Bone marrow (tissue), 2 donors: ENCODE measurements at regions not wholly inside any gene's neighbourhood (a gene's known extent, or its start where the extent isn't known, plus 50 kb on each side); places are given as distances from the start of the nearest gene placed in this dataset.
"Not testable (repeated sequence)": the region's sequence is repeated elsewhere in the genome, so short reads cannot be mapped to it uniquely, and the experiment has no call there.

ENCODE experiments used
- DNase-seq, 2 donors: peaks; one replicate each; lab custom pipeline; 2025; lab: John Stamatoyannopoulos, UW

- no peak for DNase-seq
These were observed 779.5 kb downstream of the NTRK3 start for GRCh38 chr15:87477026-87477425.

DNA sequence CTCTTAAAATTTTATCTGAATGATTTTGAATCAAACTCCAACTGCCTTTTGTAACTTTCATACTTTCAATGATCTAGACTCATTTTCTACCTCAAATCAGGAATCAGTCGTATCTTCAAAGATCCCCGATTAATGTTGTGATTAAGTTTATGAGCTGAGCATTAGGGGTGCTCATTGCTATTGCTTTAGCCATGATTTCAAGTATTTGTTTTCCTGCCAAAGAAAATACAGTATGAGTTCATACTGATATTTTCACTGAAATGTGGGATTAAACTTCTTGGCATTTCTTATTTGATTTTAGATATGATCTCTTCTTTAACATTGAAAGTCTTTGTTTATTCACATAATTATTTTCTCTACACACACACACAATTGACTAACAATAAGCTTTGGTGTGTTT, 785.6 kb downstream of the NTRK3 start:
- no peak for DNase-seq

GRCh38 chr15:87463956-87464355, 792.6 kb downstream of the NTRK3 start:
- not testable (repeated sequence) for DNase-seq

- DNase-seq = no peak
These were observed 794.9 kb downstream of the NTRK3 start for GRCh38 chr15:87461631-87462030.

- no peak for DNase-seq
These were observed 801.7 kb downstream of the NTRK3 start for GRCh38 chr15:87454860-87455259.

DNA sequence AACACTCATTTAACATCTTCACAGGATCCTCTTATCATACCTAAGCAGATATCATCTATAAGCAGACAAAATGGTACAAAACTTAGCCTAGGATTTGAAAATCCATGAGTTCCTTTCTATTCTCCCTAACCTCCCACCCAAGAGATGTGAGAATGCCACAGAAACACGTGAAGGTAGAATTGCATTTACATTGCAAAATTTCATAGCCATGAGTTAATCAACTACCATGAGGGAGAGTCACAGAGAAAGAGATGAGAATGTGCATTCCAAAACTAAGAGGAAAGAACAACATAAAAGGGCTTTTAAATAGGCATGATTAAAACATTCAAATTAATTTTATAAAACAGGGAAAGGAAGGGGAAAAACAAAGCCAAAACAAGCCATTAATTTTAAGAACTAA, 806.2 kb downstream of the NTRK3 start:
- no peak for DNase-seq

DNA sequence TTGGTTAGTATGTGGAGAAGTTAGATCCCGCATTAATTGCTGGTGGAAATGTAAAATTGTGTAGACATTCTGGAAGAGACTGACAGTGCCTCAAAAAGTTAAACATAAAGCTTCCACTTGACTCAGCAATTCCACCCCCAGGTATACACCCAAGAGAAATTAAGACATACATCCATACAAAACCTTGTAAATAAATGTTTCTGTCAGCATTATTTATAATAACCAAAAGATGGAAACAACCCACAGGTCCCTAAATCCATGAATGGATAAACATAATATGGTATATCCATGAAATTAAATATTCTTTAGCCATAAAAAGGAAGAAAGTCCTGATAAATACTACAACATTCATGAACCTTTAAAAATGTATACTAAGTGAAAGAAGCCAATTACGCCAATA, 817.4 kb downstream of the NTRK3 start:
- no peak for DNase-seq

DNA sequence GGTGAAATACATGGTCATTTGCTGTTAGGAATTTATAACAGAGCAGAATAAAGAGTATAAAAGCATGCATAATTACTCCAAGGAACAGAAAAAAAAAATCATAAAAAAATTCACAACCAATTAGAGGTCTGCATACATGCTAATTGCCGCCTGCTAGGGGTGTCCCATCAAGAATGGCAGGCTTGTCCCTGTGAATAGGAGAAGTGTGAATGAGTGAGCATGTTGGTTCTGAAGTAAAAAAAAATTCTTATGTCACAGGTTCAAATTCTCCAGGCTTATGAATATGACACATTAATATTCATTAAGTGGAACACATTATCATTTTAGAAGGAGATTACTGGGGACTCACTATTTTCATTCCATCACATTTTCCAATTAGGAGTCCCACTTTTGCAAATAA, 822.7 kb downstream of the NTRK3 start:
- DNase-seq = no peak

DNA sequence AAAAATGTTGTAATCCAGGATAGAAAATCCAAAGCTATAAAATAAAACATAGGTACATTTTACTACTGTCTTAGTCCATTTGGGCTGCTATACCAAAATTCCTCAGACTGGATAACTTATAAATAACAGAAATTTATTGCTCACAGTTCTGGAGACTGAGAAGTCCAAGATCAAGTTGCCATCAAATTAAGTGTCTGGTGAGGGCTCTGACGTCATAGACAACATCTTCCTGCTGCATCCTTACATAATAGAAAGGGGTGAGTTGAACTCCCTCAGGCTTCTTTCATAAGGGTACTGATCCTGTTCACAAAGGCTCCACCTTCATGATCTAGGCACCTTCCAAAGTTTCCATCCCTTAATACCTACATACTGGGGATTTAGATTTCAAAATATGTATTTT, 826.8 kb downstream of the NTRK3 start:
- no peak for DNase-seq

DNA sequence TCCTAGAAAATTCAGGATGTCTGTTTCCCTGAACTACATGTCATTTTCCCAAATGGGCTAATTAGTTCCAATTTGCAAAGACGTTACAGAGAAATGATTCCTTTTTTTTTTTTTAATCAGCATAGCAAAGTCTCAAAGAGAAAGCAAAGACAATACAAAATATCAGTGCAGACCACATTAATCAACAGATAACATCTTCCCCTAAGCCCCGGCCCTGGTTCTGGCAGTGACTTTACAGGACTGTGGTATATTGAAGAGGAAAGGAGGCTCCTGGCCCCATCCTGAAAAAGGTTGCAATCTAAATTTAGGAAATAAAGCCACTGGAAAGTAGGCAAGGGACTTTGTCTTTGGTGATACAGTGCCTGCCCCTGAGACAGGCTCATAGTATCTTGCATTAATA, 836.5 kb downstream of the NTRK3 start:
- DNase-seq = no peak

DNA sequence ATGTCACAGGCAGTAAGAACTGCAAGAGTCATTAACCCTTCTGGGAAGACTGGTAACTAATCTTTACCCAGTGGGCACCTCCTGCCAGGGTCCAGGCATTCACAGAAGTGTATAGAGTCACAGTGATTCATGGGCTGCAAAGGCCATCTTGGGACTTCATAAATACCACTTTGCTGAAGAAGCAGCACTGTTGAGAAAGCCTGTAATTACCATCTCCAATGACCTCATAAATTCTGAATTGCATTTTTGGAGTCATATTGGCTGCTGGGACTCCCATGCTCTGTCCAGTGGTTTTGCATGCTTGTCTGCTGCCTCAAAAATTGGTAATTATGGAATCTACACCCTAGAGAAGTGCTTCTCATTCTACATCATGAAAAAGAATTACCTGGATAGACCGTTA, 837.2 kb downstream of the NTRK3 start:
- DNase-seq = no peak

DNA sequence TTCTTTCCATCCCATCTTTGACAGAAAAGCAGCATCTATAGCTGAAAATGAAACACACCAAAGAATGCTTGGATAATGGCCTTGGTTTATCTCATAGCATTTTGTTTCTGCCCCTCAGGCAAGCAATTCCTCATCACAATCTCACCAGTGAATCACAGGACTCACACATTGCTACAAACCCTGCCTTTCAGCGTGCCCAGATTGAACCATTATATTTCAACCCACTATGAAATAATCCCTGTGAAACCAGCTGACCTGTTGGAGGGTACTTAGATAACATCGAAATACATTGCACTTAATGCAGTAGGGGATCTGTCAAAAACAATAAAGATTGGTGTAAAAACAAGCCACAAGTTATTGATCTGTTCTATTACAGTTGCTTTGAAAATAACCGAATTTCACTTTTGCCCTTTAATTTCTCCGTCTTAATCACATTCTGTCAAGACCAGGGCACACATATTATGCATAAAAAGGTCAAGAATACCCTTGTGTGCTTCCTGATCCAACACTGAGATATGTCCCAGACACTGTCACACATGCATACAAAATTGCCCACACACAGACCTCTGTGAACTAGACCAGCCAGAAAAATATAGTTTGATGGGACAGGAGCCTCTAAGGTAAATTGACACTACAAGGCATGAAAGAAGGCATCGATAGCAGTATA, 839.8 kb downstream of the NTRK3 start:
- DNase-seq = no peak

DNA sequence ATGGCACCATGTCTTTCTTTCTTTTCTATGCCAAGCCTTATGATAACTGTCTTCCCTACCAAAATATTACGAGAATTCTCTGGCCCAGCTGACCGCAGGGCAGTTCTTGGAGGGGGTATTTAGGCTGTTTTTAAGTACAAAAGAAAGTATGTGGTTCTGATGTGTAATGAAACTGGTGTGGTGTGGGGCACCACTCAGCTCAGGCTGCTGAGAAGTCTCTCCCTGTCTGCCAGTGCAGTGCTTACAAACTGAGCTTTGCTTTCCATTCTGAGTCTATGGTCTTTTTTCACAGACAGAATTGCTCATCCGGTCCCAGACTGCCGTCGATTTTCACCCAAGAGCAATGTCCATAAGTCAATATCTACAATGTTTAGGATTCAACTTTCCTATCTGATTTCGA, 847.6 kb downstream of the NTRK3 start:
- no peak for DNase-seq

GRCh38 chr15:87403973-87404372, 852.6 kb downstream of the NTRK3 start:
- no peak for DNase-seq

DNA sequence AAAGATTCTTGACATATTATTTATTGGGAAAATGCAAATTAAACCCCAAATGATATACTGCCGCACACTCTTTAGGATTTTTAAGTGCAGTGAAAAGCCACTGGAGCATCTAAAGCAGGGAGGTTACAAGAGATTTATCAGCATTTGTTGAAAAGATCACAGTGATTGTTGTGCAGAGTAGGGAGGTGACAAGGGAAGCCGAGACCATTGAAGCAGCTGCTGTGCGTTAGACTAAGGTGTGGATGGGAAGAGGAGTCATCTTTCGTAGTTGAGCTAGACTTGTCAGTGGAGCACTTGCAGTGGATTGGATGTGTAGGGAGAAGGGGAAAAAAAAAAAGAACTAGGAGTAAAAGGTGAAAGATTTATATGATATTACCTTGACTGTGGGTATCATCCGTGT, 854.6 kb downstream of the NTRK3 start:
- no peak for DNase-seq

DNA sequence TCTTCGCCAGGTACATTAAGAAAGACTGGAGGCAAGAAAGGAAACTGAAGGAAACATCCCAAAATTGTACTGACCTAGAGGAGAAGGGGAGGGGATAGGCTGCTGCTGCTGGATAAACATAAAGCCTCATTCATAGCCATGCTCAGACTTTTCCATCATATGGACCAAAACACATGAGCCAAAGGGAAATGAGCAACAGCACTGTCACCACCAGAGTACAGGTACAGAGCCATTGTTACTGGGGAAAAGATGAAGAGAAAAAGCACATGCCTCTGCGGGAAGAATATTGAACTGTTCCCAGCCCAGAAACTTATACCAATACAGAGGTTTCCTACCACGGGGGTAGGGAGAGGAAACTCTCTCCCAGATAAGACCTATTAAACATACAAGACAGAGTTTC, 861.9 kb downstream of the NTRK3 start:
- no peak for DNase-seq

GRCh38 chr15:87387766-87388165, 868.8 kb downstream of the NTRK3 start:
- DNase-seq = no peak

DNA sequence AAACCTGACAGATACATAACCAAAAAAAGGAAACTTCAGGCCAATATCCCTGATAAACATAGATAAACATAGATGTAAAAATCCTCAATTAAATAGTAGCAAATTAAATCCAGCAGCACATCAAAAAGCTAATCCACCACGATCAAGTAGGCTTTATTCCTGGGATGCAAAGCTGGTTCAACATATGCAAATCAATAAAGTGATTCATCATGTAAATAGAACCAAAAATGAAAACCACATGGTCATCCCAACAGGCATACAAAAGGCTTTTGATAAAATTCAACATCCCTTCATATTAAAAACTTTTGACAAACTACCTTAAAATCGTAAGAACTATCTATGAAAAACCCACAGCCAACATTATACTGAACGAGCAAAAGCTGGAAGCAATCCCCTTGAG, 882.2 kb downstream of the NTRK3 start:
- no peak for DNase-seq

GRCh38 chr15:87369269-87369668, 887.3 kb downstream of the NTRK3 start:
- DNase-seq = no peak

- no peak for DNase-seq
These were observed 888.0 kb downstream of the NTRK3 start for GRCh38 chr15:87368511-87368910.

- DNase-seq = no peak
These were observed 891.4 kb downstream of the NTRK3 start for GRCh38 chr15:87365186-87365585.

- DNase-seq = no peak
These were observed 894.0 kb downstream of the NTRK3 start for GRCh38 chr15:87362531-87362930.

DNA sequence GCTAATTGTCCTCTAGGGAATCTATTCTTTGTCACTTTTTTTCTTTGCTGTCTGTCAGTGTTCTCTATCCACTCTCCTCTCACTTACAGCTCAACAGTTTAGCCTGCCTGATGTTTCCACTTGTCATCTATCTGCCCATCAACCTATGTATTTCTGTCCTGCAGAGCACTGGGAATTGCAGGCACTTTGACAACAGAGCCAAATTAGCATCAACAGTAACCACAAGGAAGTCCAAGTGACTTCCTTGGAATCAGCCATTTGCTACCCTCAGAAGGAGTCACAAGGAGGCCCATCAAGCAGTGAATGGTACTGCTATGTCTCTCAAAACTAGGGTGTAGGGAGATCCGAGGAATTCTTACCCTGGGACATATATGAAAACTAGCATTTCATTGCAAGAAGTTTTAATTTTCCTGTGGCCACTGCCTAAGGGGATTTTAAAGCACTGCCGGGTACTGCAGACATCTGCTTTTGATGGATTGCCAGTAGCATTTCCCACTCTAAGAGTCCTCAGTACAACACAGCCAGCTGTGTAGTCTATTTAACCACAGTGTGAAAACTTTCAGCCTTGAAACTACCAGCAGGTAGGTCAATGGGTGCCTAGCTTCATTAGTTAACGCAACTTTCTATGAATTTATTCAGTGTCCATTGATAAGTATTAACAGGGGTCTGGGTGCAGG, 898.8 kb downstream of the NTRK3 start:
- DNase-seq = no peak

- DNase-seq = no peak
These were observed 900.6 kb downstream of the NTRK3 start for GRCh38 chr15:87355946-87356345.
